NCI-H345 (cell line): ENCODE measurements at regions not wholly inside any gene's neighbourhood (a gene's known extent, or its start where the extent isn't known, plus 50 kb on each side); places are given as distances from the start of the nearest gene placed in this dataset.

Experiments used
- DNase-seq: peaks from one replicate; lab custom pipeline; 2025; lab: John Stamatoyannopoulos, UW

DNA sequence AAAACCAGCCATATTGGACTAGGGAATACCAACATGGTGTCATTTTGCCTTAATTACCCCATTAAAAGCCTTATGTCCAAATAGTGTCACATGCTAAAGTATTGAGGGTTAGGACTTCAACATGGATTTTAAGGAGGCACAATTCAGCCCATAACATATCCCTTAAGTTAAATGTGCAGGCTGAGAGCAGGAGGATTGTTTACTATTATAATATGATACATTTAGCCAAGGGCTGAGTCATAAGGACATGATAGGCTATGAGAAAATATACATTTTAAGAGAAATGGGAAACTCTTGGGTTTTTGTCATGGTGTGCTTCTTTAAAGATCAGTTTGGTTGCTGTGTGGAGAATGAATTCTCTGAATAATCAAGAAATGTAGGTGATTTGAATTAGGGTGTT is 136.8 kb downstream of the RDH14 start:
- no peak for DNase-seq

DNA sequence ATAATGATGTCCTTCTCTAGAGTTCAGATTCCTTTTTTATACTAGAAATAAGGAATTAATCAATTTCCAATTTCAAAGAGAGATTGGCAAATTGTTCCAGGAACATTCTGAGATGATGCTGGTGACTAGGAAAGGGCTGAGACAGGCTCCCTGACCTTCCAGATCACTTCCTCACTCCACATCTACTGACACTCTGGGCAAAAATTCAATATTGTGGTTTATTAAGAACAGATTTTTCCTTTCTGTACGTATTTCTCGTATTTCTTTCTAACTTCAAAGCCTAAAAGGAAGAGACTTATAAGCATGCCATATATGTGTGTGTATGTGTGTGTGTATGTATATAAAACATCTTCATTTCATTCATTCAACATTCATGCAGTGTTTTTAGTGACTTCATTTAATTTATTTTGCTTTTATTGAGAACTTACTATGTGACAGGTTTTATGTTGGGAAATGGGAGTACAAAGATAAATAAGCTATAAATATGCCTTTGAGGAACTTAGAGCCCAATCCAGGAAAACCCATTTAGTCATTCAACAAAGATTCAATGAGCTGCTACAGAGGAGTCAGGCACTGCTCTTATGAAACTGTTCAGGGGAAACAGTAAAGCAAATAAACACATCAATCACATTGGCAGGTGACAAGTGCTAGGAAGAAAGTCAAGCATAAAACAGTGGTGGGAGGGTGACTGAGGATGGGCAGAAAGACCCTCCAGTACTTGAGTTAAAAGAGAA is 137.9 kb downstream of the RDH14 start:
- no peak for DNase-seq

DNA sequence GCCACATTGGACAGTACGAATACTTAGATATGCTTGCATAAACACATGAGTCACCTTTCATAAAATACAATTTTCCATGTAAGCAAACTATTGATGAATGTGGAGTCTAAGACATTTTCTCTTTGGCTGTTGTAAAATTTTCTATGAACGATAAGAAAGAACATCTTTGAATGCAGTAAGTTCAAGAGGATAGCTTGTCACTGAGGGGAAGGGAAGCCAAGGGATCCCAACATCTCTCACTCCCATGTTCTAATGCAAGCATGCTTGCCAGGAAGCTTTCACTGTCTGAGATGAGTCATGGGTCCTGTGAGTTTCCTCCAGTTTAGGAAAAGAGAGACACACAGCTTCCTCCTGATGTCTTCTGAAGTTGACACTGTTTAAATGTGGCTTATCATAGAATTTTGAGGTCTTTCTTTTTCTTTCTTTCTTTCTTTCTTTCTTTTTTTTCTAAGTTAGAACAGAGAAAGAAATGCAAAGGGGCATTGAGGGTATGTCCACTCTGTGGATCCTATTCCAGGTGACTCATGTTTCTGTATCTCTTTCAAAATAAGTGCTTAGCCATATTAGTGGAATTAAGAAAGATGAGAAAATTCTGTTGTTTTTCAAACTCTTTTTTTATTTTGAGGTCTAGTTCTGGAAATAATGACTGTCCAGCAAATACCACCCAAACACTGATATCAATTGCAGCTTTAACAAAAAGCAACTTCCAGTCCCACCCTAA is 146.6 kb downstream of the RDH14 start:
- no peak for DNase-seq

DNA sequence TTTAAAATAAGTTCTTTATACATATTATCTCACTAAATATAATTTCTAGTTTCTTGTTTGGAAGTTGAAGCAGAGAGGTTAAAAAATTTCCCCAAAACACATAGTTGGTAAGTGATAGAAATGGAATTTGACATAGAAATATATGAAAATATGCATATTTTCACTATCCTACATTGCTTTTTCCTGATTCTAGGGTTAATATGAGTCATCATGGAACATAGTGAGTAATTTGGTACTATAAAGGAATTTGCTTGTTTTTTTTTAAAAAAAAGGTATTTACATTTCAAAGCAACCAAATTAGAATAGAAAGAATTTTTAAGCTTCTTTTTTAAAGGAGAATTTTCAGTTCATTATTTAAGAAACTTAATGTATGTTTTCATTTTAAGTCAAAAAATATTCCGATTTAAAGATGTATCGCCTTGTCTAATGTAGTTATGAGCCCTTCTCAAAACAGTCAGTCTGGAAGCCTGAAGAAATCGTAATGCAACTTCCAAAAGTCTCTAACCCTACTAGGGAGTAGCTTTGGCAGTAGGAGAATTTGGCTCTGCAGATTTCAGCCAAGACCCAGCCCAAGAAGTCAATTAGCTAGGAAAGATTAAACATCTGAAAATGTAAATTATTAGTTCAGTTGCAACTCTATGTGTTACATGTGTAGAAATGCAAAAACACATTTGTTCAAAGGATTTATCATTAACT is 147.3 kb downstream of the RDH14 start:
- no peak for DNase-seq

DNA sequence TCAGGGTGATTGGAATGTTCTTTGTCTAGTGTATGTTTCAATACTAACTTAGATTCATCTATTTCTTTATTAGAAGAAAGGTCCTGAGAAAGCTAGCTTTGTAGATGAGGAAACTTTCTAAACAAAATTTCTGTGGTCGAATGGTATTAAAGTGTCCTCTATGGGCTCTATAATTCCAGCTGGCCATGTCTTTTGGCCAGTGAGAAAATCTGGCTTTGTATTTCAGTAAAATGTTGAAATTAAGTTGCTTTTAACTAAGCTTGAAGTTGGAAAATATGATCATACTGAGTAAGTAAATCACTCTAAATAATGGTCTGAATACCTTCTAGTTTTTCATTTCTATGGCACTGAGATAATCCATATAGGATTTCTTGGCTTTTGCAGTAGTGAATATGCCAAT is 148.8 kb downstream of the RDH14 start:
- no peak for DNase-seq

DNA sequence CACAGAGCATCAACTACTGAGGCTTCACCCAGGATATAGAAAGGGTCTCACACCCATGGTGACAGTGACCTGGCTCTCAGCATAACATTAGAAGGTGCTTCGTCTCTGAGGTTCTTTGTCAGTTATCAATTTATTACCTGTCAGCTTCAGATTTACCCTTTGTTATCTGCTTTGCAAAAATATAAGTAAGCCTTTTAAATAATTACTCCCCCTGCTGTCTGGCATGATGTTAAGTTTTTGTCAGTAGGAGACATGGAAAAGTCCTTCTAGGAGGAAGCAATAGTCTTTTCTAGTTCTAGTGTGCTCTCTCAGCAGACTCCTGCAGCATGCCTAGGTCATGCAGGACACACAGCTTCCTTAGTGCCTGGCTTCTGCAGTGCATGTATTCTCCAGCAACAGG is 149.9 kb downstream of the RDH14 start:
- DNase-seq, result no peak

DNA sequence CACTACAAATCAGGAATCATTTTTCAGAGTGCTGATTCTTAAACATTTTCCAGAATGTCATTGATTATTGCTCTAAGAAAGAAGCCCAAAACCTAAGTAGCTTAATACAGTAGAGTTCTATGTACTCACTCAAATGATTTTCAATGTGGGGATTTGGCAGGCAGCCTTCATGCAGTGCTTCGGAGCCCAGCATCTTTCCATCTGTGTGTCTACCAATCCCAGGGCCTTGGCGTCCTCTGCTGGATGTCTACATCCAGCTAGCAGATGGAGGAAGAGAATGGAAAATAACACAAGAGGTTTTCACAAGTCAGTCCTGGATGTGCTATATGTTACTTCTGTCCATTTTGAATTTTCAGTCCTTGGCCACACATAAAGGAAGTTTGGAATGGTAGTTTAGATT is 151.8 kb downstream of the RDH14 start:
- no peak for DNase-seq

DNA sequence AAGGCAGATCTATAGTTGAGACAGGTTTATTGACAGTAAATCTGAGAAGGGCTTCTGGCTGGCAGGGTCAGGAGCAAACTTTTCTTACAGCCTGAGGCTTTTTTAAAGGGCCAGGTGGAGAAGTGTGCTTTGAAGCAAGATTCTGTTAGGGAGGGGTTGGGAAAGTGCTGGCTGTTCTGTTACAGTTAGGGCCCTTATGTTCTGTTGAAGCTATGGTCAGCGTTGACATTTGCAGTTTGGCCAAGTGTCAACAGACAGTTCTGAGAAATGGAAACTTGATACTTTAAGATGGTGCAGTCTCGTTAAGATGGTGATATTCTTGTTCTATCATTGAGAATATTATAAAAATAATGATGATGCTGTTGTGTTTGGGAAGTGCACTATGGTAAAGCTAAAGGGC is 154.2 kb downstream of the RDH14 start:
- no peak for DNase-seq

DNA sequence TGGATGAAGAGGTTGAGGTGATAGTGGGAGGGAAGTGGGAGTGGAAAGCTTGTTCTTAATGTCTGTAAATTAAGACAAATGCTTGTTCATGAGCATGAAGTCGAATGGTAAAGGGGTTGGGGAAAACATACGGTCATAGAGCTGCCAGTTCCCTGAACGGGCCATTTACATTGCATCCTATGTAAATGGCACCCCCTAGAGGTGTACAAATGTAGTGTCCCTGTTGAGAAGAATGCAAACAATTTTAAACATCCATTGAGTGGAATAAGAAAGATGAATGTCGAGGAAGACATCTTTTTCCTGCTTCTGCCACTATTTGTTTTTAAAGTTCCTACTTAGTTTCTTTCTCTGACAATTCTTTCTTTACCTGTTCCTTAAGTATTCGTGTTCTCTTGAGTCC is 155.7 kb downstream of the RDH14 start:
- no peak for DNase-seq

DNA sequence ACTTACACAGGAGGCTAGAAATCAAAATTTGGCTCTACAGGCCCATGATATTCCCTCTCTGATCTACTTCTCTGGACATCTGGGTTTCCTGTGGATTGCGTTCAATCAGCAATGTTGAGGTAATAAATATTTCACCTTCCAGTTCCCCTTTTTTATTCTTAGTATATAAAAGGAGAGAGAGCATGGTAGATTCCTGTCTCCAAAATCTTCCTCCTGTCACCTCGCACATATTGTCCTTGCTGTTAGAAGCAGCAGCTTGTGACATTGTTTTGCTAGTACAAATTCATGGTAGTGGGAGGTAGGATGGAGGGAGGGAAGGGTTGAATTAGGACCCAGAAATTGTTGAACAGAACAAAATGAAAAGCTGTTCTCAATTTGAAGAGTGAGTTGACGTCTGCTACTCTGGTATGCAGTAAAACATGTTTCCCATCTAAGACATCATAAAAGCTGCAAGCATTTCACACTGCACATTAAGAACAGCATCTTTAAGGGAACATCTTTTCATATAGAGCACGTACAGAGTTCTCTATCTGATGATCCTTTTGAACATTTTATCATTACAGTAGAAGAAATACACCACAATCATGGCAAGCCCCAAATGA is 156.4 kb downstream of the RDH14 start:
- no peak for DNase-seq

DNA sequence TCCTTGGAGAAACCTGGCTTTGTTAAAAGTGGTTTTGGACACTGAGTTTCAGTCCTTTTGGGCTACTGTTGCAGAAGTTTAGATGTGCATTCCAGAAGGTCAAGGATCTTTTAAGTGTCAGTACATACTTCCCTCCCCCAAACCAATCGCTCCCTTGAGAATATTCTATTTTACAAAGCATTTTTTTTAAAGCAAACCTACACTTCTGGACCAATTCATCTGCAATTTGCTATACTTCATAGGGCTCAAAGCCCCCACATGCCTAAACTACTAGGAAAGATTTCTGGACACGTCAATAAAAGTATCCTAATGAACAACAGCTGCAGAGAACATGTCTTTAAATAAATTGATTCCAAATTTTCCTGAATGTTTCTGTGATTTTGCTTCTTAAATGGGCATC is 157.6 kb downstream of the RDH14 start:
- no peak for DNase-seq

DNA sequence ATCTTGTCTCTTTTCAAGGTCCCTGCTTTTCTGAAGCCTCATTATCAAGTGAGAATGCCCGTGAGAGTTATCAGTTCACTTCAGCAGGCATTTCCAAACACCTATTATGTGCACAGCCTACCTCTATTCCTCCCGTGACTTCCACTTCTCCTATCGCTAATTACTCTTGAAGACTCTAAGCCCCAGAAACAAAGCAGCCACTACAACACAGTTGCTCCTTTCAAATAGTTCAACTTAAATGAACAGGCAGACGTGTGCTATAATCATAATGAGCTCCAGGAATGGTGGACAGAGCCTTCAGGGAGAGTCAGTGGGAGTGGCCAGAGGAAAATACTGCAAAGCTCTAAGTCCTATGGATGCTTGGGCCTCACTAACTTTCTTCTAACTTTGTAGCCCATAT is 159.0 kb downstream of the RDH14 start:
- DNase-seq, result no peak

DNA sequence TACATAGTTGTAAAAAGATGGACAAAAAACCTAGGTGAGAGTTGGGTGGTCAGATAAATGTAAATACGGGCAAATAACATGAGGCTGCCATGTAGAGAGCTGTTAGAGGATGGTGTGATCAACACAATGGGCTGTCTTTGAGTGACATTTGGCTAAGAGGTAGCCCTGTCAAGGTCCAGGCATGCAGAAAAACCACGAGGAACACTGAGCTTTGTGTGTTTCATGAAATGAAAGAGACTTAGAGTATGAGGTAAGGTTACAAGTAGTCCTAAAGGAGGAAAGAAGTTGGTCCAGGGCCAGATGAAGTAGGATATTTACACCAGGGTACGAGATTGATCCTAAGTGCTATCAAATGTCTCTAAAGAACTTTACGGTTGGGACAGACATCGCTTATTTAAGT is 160.9 kb downstream of the RDH14 start:
- no peak for DNase-seq

DNA sequence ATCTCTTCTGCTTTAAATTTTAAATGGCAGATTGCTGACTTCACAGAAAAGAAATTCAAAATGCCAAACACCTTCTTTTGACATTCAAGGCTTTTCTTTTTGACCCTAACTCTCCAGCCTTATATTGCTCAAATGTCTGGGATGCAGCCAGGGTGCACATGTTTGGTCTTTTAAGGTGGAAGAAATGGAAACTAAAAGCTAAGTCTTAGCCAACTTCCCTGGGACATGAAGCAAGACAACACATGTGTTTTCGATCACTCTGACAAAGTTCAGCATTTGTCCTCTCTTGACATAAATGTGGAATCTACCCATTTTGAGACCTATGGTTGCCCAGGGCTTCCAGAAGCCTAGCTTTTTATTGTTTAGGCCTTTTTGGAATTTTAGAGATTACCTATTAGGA is 161.6 kb downstream of the RDH14 start:
- no peak for DNase-seq

DNA sequence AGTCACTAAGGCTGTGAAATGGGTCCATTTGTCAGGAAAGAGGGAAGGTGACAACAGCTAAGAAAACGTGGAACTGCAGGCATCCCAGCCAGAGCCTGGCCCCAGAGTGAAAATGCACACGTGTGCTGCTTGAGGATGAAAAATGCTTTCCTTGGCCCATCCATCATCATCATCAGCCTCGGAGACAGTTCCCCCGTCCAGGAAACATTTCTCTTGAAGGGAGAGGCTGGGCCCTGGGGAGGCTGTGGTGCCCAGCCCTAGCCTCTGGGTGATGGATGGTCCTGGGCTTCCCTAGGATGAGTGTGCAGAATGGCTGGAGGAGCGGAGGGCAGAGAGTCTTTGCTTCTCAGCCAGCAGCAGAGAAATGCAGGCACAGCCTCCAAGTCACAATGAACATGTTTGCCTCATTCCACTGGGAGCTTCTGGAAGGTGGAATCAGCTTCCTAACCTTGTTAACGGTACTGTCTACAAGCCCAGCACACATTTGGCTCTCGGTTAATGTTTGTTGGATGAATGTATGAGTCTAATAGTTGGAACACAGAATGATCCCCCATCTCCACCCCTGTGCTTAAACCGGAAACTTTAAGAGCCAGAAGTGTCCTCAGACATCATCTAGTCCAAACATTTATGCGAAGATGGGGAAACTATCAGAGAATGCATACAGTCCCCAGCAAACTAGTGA is 164.0 kb downstream of the RDH14 start:
- no peak for DNase-seq

DNA sequence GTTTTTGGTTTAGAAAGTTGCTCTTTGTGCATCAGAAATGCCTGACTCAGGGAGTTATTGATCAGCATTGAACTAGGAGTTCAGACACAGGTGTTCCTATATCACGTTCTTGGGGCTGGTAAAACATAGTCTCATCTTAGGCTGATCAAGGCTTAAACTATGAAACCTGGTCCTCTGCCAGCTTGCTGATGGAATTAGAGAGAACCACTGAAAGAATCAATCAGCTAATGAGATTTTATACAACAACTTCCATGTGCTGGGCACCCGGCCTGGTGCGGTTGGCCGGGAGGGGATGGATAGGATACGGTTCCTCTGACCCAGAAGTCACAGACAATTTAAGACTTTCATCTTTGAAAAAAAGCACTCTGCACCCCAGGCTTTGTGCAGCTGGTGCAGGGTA is 164.9 kb downstream of the RDH14 start:
- DNase-seq, result no peak

DNA sequence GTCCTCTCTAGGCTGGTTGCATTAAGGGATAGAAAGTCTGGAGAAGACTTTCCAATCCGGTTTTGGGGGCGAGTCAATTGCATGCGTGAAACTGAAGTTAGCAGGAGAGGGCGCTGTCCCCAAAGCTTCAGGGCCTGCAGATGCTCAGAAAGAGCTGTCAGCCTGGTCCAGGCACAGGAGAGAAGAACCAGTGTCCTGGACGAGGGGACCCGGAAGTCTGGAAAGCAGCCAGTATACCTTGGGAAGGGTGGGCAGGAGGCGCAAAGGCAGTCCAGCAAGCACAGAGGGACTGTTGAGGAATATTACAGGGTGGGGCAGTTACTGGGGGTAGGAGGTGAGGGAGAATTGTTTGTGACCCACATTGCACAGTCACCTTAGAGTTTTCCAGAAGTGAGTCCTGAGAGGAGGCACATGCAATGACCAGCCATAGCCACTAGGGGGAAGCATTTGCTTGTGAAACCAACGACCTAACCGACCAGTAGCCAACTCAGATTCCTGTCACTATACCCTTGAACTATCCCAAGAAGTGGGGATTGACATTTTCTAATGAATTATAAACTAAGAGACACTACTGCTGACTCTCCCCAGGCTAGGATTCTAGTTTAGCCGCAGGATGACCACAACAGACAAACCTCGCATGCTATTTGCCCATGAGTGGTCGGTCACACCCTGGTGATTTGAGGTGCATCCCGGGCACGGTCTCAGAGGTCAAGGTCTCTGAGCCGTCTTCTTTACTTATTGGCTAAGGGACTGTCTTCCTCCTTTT is 172.8 kb downstream of the RDH14 start:
- DNase-seq, result peak; percentile 80

DNA sequence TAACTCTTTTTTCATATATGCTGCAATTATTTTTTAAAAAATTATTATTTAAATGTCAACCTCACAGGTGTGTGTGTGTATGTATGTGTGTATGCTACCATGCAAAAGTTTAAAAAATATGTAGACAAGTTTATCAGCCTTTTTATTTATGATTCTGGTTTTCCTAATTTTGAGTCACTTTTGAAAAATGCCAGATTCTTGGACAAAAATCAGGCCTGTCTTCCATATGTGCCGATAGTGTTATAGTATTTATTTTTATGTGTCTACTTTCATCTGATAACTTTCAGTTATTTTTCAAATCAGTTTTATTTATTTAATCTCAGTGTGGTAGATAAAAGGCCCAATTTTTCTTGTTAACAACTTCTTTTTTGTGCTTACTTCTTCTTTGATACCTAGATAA is 176.2 kb downstream of the RDH14 start:
- DNase-seq, result no peak

DNA sequence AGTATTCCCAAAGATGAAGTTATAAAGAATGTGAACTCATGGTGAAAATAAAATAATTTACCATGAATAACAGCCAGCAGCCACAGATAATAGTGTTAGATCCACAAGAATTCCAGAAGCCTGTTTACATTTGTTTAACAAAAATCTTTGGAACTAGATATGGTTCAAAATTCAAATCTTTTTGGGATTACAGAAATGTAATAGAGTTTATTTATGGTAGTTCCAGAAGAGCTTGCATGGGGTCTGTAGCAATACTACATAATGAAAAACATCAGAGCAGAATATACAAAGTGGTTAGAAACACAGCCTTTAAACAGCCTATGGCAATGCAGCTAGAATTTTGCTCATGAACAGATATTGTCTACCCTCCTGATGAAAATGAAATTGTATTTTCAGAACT is 179.1 kb downstream of the RDH14 start:
- DNase-seq, result no peak

DNA sequence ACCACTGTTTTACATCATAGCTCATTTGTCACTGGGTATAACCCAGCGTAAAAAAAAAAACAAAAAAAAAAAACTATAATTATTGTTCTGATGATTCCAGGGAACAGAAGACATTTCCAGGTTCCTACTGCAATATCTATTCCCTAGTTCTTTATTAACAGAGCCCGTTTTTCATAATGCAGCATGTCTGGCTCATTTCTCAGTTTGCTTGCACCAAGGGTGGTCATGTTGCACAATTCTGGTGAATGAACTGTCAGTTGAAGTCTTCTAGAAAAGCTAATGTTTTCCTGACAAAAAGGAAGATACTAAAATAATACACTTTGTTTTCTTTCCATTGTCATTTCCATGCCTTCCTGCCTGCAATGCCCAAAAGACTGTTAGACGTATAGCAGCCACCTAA is 180.1 kb downstream of the RDH14 start:
- no peak for DNase-seq

DNA sequence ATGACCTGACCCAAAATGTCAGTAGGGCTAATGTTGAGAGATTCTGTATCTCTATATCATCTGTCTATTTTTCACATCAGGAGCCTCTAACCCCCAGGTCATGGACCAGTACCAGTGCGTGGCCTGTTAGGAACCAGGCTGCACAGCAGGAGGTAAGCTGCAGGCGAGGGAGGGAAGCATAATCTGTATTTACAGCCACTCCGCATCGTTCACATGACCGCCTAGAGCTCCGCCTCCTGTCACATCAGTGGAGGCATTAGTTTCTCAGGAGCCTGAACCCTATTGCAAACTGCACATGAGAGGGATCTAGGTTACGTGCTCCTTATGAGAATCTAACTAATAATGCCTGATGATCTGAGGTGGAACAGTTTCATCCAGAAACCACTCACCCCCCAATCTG is 180.6 kb downstream of the RDH14 start:
- DNase-seq, result no peak
